ENCODE measurements at regions not wholly inside any gene's neighbourhood (a gene's known extent, or its start where the extent isn't known, plus 50 kb on each side); places are given as distances from the start of the nearest gene placed in this dataset.

DNA sequence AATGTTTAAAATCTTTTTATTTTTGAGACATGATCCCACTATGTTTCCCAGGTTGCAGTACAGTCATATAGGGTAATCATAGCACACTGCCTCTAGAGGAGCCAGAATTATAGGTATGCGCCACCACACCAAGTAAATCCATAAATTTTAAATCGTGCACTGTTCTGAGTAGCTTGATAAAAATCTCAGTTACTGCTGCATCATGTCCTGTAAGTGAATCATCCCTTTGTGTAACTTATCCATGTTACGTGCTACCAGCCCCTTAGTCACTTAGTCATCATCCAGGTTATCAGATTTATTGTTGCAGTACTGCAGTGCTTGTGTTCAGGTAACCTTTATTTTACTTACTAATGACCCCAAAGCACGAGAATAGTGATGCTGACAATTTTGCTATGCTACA lies 1770.9 kb downstream of the BRINP3 start:
- TF ChIP-seq, protein P1, sequence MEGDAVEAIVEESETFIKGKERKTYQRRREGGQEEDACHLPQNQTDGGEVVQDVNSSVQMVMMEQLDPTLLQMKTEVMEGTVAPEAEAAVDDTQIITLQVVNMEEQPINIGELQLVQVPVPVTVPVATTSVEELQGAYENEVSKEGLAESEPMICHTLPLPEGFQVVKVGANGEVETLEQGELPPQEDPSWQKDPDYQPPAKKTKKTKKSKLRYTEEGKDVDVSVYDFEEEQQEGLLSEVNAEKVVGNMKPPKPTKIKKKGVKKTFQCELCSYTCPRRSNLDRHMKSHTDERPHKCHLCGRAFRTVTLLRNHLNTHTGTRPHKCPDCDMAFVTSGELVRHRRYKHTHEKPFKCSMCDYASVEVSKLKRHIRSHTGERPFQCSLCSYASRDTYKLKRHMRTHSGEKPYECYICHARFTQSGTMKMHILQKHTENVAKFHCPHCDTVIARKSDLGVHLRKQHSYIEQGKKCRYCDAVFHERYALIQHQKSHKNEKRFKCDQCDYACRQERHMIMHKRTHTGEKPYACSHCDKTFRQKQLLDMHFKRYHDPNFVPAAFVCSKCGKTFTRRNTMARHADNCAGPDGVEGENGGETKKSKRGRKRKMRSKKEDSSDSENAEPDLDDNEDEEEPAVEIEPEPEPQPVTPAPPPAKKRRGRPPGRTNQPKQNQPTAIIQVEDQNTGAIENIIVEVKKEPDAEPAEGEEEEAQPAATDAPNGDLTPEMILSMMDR (IDR thresholded peaks at IDR 0.05 in 8 of 11, conservative IDR thresholded peaks at IDR 0.05 in 3 of 11), result no peak
- TF ChIP-seq POLR2AphosphoS5 (IDR thresholded peaks at IDR 0.05), result no peak
